SK-N-SH treated with all-trans-retinoic acid at 6 μM for 48 hours (cell line): ENCODE measurements at regions not wholly inside any gene's neighbourhood (a gene's known extent, or its start where the extent isn't known, plus 50 kb on each side); places are given as distances from the start of the nearest gene placed in this dataset.

Experiments used
- ATAC-seq: fragments of 200-7000 bp; cut with Tn5 transposase; 3 replicates; pipeline ENCODE4 v1.9.1; 2020; ENCODE audit warnings: mild to moderate bottlenecking, moderate library complexity
- ARNTL ChIP-seq: fragments of 450-650 bp; formaldehyde crosslinking; IDR thresholded peaks from 2 replicates; pipeline ENCODE4 v1.5.0; 2020; ENCODE audit warnings: low read depth, mild to moderate bottlenecking, moderate library complexity, borderline replicate concordance
- BACH2 ChIP-seq: fragments of 250-450 bp; sonication (Bioruptor Pico); IDR thresholded peaks from 2 replicates; pipeline ENCODE4 v1.9.0; 2021; ENCODE audit warnings: mild to moderate bottlenecking, borderline replicate concordance
- CSDC2 ChIP-seq: fragments of 250-450 bp; sonication (Bioruptor Pico); IDR thresholded peaks from 2 replicates; pipeline ENCODE4 v1.5.0; 2020; ENCODE audit warnings: mild to moderate bottlenecking, moderate library complexity
- CSRNP3 ChIP-seq: fragments of 250-450 bp; sonication (Bioruptor Pico); IDR thresholded peaks from 2 replicates; pipeline ENCODE4 v1.5.1; 2021; ENCODE audit warnings: mild to moderate bottlenecking, moderate library complexity
- ESRRG ChIP-seq: fragments of 250-450 bp; sonication (Bioruptor Pico); IDR thresholded peaks from 2 replicates; pipeline ENCODE4 v1.6.1; 2021; ENCODE audit warnings: mild to moderate bottlenecking
- GLIS3 ChIP-seq: fragments of 250-450 bp; sonication (Bioruptor Pico); IDR thresholded peaks from 2 replicates; pipeline ENCODE4 v1.5.0; 2020; ENCODE audit warnings: mild to moderate bottlenecking, moderate library complexity
- ISL1 ChIP-seq: fragments of 250-450 bp; sonication (Bioruptor Pico); IDR thresholded peaks from 2 replicates; pipeline ENCODE4 v2.1.2; 2022; ENCODE audit warnings: mild to moderate bottlenecking, moderate library complexity
- OSR1 ChIP-seq: fragments of 250-450 bp; sonication (Bioruptor Pico); IDR thresholded peaks from 2 replicates; pipeline ENCODE4 v1.8.0; 2022; ENCODE audit warnings: moderate library complexity, mild to moderate bottlenecking, inconsistent platforms
- PPARA ChIP-seq: fragments of 250-450 bp; sonication (Bioruptor Pico); IDR thresholded peaks from 2 replicates; pipeline ENCODE4 v1.5.0; 2020; ENCODE audit warnings: mild to moderate bottlenecking, borderline replicate concordance
- RARB ChIP-seq: fragments of 250-450 bp; sonication (Bioruptor Pico); IDR thresholded peaks from 2 replicates; pipeline ENCODE4 v1.8.0; 2021; ENCODE audit warnings: mild to moderate bottlenecking, moderate library complexity
- SNAI2 ChIP-seq: fragments of 250-450 bp; sonication (Bioruptor Pico); IDR thresholded peaks from 2 replicates; pipeline ENCODE4 v1.5.0; 2020; ENCODE audit warnings: mild to moderate bottlenecking, moderate library complexity
- TCF4 ChIP-seq: fragments of 250-450 bp; sonication (Bioruptor Pico); IDR thresholded peaks from 2 replicates; pipeline ENCODE4 v1.8.0; 2021; ENCODE audit warnings: mild to moderate bottlenecking, moderate library complexity, borderline replicate concordance
- TOX ChIP-seq: fragments of 250-450 bp; sonication (Bioruptor Pico); IDR thresholded peaks from 2 replicates; pipeline ENCODE4 v1.8.0; 2021; ENCODE audit warnings: mild to moderate bottlenecking, moderate library complexity, borderline replicate concordance
- TSHZ2 ChIP-seq: fragments of 250-450 bp; sonication (Bioruptor Pico); IDR thresholded peaks from 2 replicates; pipeline ENCODE4 v1.5.0; 2020; ENCODE audit warnings: mild to moderate bottlenecking, moderate library complexity
- ZC3H10 ChIP-seq: fragments of 250-450 bp; sonication (Bioruptor Pico); IDR thresholded peaks from 2 replicates; pipeline ENCODE4 v1.5.1; 2021; ENCODE audit warnings: mild to moderate bottlenecking, moderate library complexity
- ZFP3 ChIP-seq: fragments of 250-450 bp; sonication (Bioruptor Pico); IDR thresholded peaks from 2 replicates; pipeline ENCODE4 v1.5.0; 2020; ENCODE audit warnings: mild to moderate bottlenecking, moderate library complexity
- ZFP30 ChIP-seq: fragments of 450-650 bp; formaldehyde crosslinking; IDR thresholded peaks from 2 replicates; pipeline ENCODE4 v1.5.0; 2022; ENCODE audit warnings: mild to moderate bottlenecking, moderate library complexity
- ZNF70 ChIP-seq: fragments of 450-650 bp; formaldehyde crosslinking; IDR thresholded peaks from 2 replicates; pipeline ENCODE4 v1.5.0; 2020; ENCODE audit warnings: mild to moderate bottlenecking, moderate library complexity
- ZNF8 ChIP-seq: fragments of 450-650 bp; formaldehyde crosslinking; IDR thresholded peaks from 2 replicates; pipeline ENCODE4 v1.5.0; 2020; ENCODE audit warnings: mild to moderate bottlenecking, moderate library complexity
- TF ChIP-seq, protein P1 (sequence below): fragments of 250-450 bp; sonication (Bioruptor Pico); IDR thresholded peaks from 2 replicates; pipeline ENCODE4 v1.8.0; 2020; ENCODE audit warnings: mild to moderate bottlenecking, moderate library complexity, borderline replicate concordance
- TF ChIP-seq, protein P2 (sequence below): fragments of 250-450 bp; sonication (Bioruptor Pico); IDR thresholded peaks from 2 replicates; pipeline ENCODE4 v1.5.1; 2020; ENCODE audit warnings: low read depth, mild to moderate bottlenecking, moderate library complexity
- TF ChIP-seq, protein P3 (sequence below): fragments of 250-450 bp; sonication (Bioruptor Pico); IDR thresholded peaks from 2 replicates; pipeline ENCODE4 v1.8.0; 2021; ENCODE audit warnings: low read depth, mild to moderate bottlenecking, moderate library complexity, borderline replicate concordance

DNA sequence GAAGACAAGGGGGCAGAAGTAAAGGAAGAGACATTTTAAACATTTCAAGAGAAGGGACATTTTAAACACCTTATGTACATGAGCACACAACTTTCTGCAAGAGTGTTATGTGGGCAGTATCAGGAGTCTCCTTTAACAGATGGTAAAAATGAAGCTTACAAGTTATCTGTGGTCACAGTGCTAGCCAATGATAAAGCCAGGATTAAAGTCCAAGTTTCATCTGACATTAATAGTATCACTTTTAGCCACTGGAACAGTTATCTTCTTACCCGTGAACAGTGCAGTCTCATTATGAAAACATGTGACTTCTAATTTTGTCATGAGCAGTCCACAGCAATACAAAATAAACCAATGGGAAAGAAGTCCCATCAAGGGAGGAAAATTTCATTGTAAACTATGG, 627.9 kb upstream of the AGA start:
- no peak for ATAC-seq
- TF ChIP-seq ZFP3 (CRISPR knock-in tag) (no peak), RARB (no peak), ARNTL (CRISPR knock-in tag) (no peak), TCF4 (CRISPR knock-in tag) (no peak), ZC3H10 (CRISPR knock-in tag) (no peak), ZNF70 (no peak), ZFP30 (no peak), TOX (no peak), BACH2 (CRISPR knock-in tag) (no peak), GLIS3 (CRISPR knock-in tag) (no peak), PPARA (no peak), TSHZ2 (CRISPR knock-in tag) (no peak), ISL1 (CRISPR knock-in tag) (no peak), CSRNP3 (CRISPR knock-in tag) (no peak)
- TF ChIP-seq, protein P1, sequence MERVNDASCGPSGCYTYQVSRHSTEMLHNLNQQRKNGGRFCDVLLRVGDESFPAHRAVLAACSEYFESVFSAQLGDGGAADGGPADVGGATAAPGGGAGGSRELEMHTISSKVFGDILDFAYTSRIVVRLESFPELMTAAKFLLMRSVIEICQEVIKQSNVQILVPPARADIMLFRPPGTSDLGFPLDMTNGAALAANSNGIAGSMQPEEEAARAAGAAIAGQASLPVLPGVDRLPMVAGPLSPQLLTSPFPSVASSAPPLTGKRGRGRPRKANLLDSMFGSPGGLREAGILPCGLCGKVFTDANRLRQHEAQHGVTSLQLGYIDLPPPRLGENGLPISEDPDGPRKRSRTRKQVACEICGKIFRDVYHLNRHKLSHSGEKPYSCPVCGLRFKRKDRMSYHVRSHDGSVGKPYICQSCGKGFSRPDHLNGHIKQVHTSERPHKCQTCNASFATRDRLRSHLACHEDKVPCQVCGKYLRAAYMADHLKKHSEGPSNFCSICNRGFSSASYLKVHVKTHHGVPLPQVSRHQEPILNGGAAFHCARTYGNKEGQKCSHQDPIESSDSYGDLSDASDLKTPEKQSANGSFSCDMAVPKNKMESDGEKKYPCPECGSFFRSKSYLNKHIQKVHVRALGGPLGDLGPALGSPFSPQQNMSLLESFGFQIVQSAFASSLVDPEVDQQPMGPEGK (CRISPR knock-in tag): no peak
- TF ChIP-seq, all 23 proteins: peak for 0

GRCh38 chr4:178080312-178080711, 638.1 kb upstream of the AGA start:
- ATAC-seq: no peak
- no peak for TF ChIP-seq SNAI2
- no peak for TF ChIP-seq TOX
- no peak for TF ChIP-seq ZFP30
- TF ChIP-seq BACH2 (CRISPR knock-in tag): no peak
- TF ChIP-seq ESRRG (CRISPR knock-in tag): no peak
- TF ChIP-seq ISL1 (CRISPR knock-in tag): no peak
- no peak for TF ChIP-seq ZNF8 (CRISPR knock-in tag)
- no peak for TF ChIP-seq ARNTL (CRISPR knock-in tag)
- no peak for TF ChIP-seq ZNF70
- no peak for TF ChIP-seq OSR1 (CRISPR knock-in tag)
- TF ChIP-seq RARB: no peak
- no peak for TF ChIP-seq TSHZ2 (CRISPR knock-in tag)
- TF ChIP-seq GLIS3 (CRISPR knock-in tag): no peak
- TF ChIP-seq TCF4 (CRISPR knock-in tag): no peak
- TF ChIP-seq, protein P2, sequence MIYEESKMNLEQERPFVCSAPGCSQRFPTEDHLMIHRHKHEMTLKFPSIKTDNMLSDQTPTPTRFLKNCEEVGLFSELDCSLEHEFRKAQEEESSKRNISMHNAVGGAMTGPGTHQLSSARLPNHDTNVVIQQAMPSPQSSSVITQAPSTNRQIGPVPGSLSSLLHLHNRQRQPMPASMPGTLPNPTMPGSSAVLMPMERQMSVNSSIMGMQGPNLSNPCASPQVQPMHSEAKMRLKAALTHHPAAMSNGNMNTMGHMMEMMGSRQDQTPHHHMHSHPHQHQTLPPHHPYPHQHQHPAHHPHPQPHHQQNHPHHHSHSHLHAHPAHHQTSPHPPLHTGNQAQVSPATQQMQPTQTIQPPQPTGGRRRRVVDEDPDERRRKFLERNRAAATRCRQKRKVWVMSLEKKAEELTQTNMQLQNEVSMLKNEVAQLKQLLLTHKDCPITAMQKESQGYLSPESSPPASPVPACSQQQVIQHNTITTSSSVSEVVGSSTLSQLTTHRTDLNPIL (CRISPR knock-in tag): no peak
- TF ChIP-seq ZC3H10 (CRISPR knock-in tag): no peak
- TF ChIP-seq, protein P3, sequence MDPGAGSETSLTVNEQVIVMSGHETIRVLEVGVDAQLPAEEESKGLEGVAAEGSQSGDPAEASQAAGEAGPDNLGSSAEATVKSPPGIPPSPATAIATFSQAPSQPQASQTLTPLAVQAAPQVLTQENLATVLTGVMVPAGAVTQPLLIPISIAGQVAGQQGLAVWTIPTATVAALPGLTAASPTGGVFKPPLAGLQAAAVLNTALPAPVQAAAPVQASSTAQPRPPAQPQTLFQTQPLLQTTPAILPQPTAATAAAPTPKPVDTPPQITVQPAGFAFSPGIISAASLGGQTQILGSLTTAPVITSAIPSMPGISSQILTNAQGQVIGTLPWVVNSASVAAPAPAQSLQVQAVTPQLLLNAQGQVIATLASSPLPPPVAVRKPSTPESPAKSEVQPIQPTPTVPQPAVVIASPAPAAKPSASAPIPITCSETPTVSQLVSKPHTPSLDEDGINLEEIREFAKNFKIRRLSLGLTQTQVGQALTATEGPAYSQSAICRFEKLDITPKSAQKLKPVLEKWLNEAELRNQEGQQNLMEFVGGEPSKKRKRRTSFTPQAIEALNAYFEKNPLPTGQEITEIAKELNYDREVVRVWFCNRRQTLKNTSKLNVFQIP (CRISPR knock-in tag): no peak
- no peak for TF ChIP-seq CSDC2 (CRISPR knock-in tag)
